Endodermal cell (in vitro differentiated cells): ENCODE measurements at regions not wholly inside any gene's neighbourhood (a gene's known extent, or its start where the extent isn't known, plus 50 kb on each side); places are given as distances from the start of the nearest gene placed in this dataset.

Source experiments
- DNase-seq: peaks from one replicate; pipeline ENCODE4 v3.0.0-alpha.2; 2017
- H3K27ac ChIP-seq: 2 replicates; pipeline ENCODE4 v1.5.1; 2013; ENCODE audit warnings: mild to moderate bottlenecking, low read depth, low read length, moderate library complexity
- H3K27me3 ChIP-seq: 2 replicates; pipeline ENCODE4 v1.6.1; 2013; ENCODE audit warnings: mild to moderate bottlenecking, low read length, moderate library complexity; ENCODE audit not compliant: insufficient read depth, control insufficient read depth, poor library complexity, severe bottlenecking
- H3K36me3 ChIP-seq: 2 replicates; pipeline ENCODE4 v1.7.0; 2013; ENCODE audit warnings: mild to moderate bottlenecking, low read length, moderate library complexity; ENCODE audit not compliant: control insufficient read depth, insufficient read depth
- H3K4me1 ChIP-seq: one replicate; pipeline ENCODE4 v1.7.0; 2013; ENCODE audit warnings: low read length; ENCODE audit not compliant: control insufficient read depth, insufficient read depth
- H3K4me3 ChIP-seq: 2 replicates; pipeline ENCODE4 v1.5.1; 2013; ENCODE audit warnings: mild to moderate bottlenecking, low read length, moderate library complexity
- H3K9ac ChIP-seq: 2 replicates; pipeline ENCODE4 v1.6.1; 2013; ENCODE audit warnings: mild to moderate bottlenecking, low read length, moderate library complexity; ENCODE audit not compliant: poor library complexity, severe bottlenecking; ENCODE audit errors: extremely low read depth
- H3K9me3 ChIP-seq: 2 replicates; pipeline ENCODE4 v1.6.1; 2013; ENCODE audit warnings: mild to moderate bottlenecking, low read length, moderate library complexity; ENCODE audit not compliant: control insufficient read depth
- H3K27ac Mint-ChIP-seq: 2 replicates; pipeline ENCODE4 v1.8.0; 2020; ENCODE audit warnings: mixed read lengths
- H3K27me3 Mint-ChIP-seq: 2 replicates; pipeline ENCODE4 v1.8.0; 2021; ENCODE audit warnings: mild to moderate bottlenecking, mixed read lengths; ENCODE audit not compliant: insufficient read depth
- H3K36me3 Mint-ChIP-seq: 2 replicates; pipeline ENCODE4 v1.8.0; 2020; ENCODE audit warnings: low read depth, mixed read lengths
- H3K4me1 Mint-ChIP-seq: 2 replicates; pipeline ENCODE4 v1.8.0; 2020; ENCODE audit warnings: mixed read lengths
- H3K4me3 Mint-ChIP-seq: 2 replicates; pipeline ENCODE4 v1.8.0; 2020; ENCODE audit warnings: mild to moderate bottlenecking, moderate library complexity, mixed read lengths
- H3K9me3 Mint-ChIP-seq: 2 replicates; pipeline ENCODE4 v1.8.0; 2020; ENCODE audit warnings: mild to moderate bottlenecking, mixed read lengths
- WGBS, 2 experiments: methylation state at CpG; one replicate each; pipeline versions ENCODE4 v1.1.5 to v1.1.7; 2013; ENCODE audit warnings: missing lambda C conversion rate in 2 of 2, mixed read lengths in 1 of 2; ENCODE audit not compliant: insufficient coverage in 1 of 2, insufficient read length in 1 of 2; 5-methylcytosine and 5-hydroxymethylcytosine counted together
- TF ChIP-seq, protein P1 (sequence below): fragments of 200-600 bp; sonication (generic); conservative IDR thresholded peaks from 2 replicates; pipeline ENCODE4 v1.5.0; 2021; ENCODE audit warnings: antibody characterized with exemption, mild to moderate bottlenecking

DNA sequence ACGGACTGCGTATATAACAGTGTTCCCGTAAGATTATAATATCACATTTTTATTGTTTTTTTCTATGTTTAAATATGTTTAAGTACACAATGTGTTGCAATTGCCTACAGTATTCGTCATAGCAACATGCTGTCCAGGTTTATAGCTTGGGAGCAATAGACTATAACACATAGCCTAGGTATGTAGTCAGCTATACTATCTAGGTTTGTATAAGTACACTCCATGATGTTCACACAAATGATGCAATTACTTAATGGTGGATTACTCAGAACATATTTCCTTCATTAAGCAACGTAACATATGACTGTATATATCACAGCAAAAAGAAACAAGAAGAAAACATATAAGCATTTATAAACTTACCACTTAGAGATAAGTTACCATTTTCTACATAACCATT, 160.0 kb downstream of the CBLN1 start:
- H3K27me3 ChIP-seq: no peaks in the 10 kb centered on the region
- H3K4me1 Mint-ChIP-seq: peaks cover 3% of the 10 kb centered on the region
- no peak for DNase-seq
- H3K27ac ChIP-seq: no peak overlapping the region
- H3K4me1 ChIP-seq: no peaks in the 10 kb centered on the region
- H3K9ac ChIP-seq: no peak overlapping the region
- H3K4me3 Mint-ChIP-seq: no peak overlapping the region
- H3K36me3 ChIP-seq: no peaks in the 10 kb centered on the region
- H3K9me3 Mint-ChIP-seq: no peaks in the 10 kb centered on the region
- peaks cover 14% of the 10 kb centered on the region for H3K27me3 Mint-ChIP-seq
- H3K4me3 ChIP-seq: no peak overlapping the region
- no peaks in the 10 kb centered on the region for H3K36me3 Mint-ChIP-seq
- TF ChIP-seq, protein P1, sequence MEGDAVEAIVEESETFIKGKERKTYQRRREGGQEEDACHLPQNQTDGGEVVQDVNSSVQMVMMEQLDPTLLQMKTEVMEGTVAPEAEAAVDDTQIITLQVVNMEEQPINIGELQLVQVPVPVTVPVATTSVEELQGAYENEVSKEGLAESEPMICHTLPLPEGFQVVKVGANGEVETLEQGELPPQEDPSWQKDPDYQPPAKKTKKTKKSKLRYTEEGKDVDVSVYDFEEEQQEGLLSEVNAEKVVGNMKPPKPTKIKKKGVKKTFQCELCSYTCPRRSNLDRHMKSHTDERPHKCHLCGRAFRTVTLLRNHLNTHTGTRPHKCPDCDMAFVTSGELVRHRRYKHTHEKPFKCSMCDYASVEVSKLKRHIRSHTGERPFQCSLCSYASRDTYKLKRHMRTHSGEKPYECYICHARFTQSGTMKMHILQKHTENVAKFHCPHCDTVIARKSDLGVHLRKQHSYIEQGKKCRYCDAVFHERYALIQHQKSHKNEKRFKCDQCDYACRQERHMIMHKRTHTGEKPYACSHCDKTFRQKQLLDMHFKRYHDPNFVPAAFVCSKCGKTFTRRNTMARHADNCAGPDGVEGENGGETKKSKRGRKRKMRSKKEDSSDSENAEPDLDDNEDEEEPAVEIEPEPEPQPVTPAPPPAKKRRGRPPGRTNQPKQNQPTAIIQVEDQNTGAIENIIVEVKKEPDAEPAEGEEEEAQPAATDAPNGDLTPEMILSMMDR: no peak
- H3K27ac Mint-ChIP-seq: no peak overlapping the region
- WGBS, 2 experiments: 94% methylated on average over 2 of the region's 5 CpGs; no CpG with 5 or more reads in 1 of the 2 experiments
- no peaks in the 10 kb centered on the region for H3K9me3 ChIP-seq

- H3K4me1 Mint-ChIP-seq: peaks cover 1% of the 10 kb centered on the region
- no peak overlapping the region for H3K4me3 Mint-ChIP-seq
Measured at GRCh38 chr16:49120631-49121030, 161.0 kb downstream of the CBLN1 start.

DNA sequence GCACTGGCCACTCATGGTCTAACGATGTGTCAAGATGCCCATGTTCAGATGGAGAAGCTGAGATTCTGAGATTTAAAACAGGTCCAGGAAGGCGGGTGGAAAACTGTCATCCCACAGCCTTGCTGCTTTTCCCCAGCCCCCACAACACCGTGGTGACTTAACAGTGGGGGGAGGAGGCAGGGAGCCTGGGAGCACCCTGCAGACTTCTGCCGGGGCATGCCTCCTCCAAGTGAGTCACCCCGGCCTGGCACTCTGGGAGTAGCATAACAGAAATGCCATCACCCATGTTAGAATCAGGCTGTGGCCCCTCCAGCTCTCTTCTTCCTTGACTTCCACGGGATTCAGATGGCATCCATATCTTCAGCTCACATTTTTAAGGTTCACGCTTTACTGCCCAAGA, 164.8 kb downstream of the CBLN1 start:
- DNase-seq: no peak
- Histone ChIP-seq H3K9me3 (no peaks in the 10 kb centered on the region), H3K4me3 (no peak overlapping the region), H3K4me1 (no peaks in the 10 kb centered on the region), H3K27ac (no peak overlapping the region), H3K36me3 (no peaks in the 10 kb centered on the region), H3K9ac (no peak overlapping the region), H3K27me3 (no peaks in the 10 kb centered on the region)
- TF ChIP-seq, protein P1: no peak
- Mint-ChIP-seq H3K9me3 (no peaks in the 10 kb centered on the region), H3K4me1 (no peaks in the 10 kb centered on the region), H3K27ac (no peak overlapping the region), H3K4me3 (no peak overlapping the region), H3K36me3 (no peaks in the 10 kb centered on the region), H3K27me3 (peaks cover 14% of the 10 kb centered on the region)
- WGBS, 2 experiments: 83 to 86% methylated on average over 4 to 7 of the region's 7 CpGs

More at GRCh38 chr16:49120631-49121030, 161.0 kb downstream of the CBLN1 start:
- Histone ChIP-seq H3K9ac (no peak overlapping the region), H3K27me3 (no peaks in the 10 kb centered on the region), H3K4me1 (no peaks in the 10 kb centered on the region), H3K27ac (no peak overlapping the region), H3K4me3 (no peak overlapping the region), H3K36me3 (no peaks in the 10 kb centered on the region), H3K9me3 (no peaks in the 10 kb centered on the region)
- no peaks in the 10 kb centered on the region for H3K36me3 Mint-ChIP-seq
- no peak overlapping the region for H3K27ac Mint-ChIP-seq
- TF ChIP-seq, protein P1: peak; percentile 49
- DNase-seq: no peak
- H3K9me3 Mint-ChIP-seq: no peaks in the 10 kb centered on the region
- 84 to 87% methylated on average over 4 to 6 of the region's 6 CpGs for WGBS, 2 experiments
- H3K27me3 Mint-ChIP-seq: peaks cover 14% of the 10 kb centered on the region
